Activated T-cell treated with anti-CD3 and anti-CD28 coated beads, Interleukin-2, amount 50 U/mL, for 24 hours (primary cell): ENCODE measurements at regions not wholly inside any gene's neighbourhood (a gene's known extent, or its start where the extent isn't known, plus 50 kb on each side); places are given as distances from the start of the nearest gene placed in this dataset.

Experiments used
- DNase-seq: peaks from one replicate; pipeline ENCODE4 v3.0.0-alpha.2; 2020
- H3K27ac Mint-ChIP-seq: 2 replicates; pipeline ENCODE4 v1.8.0; 2020; ENCODE audit warnings: mild to moderate bottlenecking, mixed read lengths
- H3K27me3 Mint-ChIP-seq: 2 replicates; pipeline ENCODE4 v1.8.0; 2020; ENCODE audit warnings: mixed read lengths
- H3K36me3 Mint-ChIP-seq: 2 replicates; pipeline ENCODE4 v1.8.0; 2020; ENCODE audit warnings: low read depth, mixed read lengths
- H3K4me1 Mint-ChIP-seq: 2 replicates; pipeline ENCODE4 v1.8.0; 2020; ENCODE audit warnings: low read depth, mixed read lengths
- H3K4me3 Mint-ChIP-seq: 2 replicates; pipeline ENCODE4 v1.8.0; 2020; ENCODE audit warnings: mild to moderate bottlenecking, moderate library complexity, mixed read lengths
- H3K9me3 Mint-ChIP-seq: 2 replicates; pipeline ENCODE4 v1.8.0; 2020; ENCODE audit warnings: mixed read lengths

DNA sequence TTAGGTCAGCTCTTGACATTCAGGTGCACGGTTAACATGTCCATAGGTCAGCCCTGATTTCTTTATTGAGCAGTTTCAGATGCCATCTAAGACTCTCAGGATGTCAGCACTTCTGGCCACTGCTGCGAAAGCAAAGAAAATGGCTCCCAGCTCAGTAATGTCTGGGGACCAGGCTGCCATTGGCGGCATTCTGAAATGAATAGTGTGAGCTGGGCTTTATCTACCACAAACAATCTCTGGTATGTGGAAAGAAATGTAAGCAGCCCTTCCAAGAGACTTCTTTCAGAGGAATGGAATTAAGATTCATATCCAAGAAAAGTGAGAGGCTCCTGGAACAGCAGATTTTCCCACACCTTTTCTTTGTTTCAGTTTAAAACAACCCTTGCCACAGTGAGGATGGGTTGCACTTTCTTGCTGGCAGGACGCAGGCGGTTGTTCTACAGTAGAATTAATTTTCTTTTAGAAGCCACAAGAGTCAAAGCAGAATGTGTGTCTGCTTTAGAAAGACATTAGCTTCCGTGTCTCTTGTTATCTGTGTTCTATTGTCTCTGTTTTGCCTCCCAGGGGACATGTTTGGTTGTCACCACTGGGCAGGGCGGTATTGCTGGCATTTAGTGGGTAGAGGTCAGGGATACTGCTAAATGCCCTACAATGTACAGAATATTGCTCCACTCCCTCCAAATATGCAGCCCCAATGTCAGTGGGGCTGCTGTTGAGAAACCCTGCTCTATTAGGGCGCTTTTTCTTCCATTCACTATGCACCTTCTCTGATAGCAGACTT is 149.9 kb upstream of the ANKH start:
- no peak for DNase-seq
- no peak overlapping the region for H3K27ac Mint-ChIP-seq
- H3K36me3 Mint-ChIP-seq, result no peaks in the 10 kb centered on the region
- H3K9me3 Mint-ChIP-seq, result no peaks in the 10 kb centered on the region
- peaks cover 17% of the 10 kb centered on the region for H3K27me3 Mint-ChIP-seq
- no peak overlapping the region for H3K4me3 Mint-ChIP-seq
- peaks cover 2% of the 10 kb centered on the region for H3K4me1 Mint-ChIP-seq

DNA sequence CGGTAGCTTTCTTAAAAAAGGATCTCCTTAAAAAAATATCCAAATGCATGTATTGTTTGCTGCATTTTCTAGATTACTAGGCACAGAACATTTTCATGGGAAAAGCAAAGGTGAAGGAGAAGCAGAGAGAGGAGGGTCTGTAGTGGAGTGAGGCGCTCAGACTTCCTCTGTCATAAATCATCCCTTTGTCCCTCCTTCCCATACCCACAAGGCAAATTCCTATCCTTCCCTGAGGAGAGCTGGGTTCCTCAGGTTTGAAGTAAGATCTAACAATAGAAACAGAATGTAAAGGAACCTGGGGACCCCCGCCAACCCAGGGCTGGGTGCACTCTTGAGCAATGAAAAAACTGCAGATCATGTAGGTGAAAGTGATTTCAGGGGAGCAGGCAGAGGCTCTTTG is 149.2 kb upstream of the ANKH start:
- Mint-ChIP-seq H3K27me3 (peaks cover 15% of the 10 kb centered on the region), H3K9me3 (no peaks in the 10 kb centered on the region), H3K36me3 (no peaks in the 10 kb centered on the region), H3K4me1 (peaks cover 2% of the 10 kb centered on the region), H3K27ac (no peak overlapping the region), H3K4me3 (no peak overlapping the region)
- DNase-seq, result no peak

DNA sequence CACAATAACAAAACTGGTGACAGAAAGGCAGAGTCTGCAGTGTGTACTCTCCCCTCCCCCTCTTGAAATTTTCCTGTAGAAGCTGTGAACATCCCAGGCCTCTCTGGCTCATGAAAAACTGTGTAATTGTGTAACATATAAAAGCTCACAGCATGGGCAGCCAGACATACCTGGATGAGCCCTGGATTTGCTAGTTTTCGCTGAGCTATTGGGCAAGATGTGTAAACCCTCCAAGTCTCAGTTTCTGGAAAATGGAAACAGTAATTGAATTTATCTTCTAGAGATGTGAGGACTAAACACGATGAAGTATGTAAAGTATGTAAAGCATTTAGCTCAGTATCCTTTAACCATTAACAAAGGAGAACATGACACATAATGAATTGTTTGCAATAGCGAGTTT is 143.2 kb upstream of the ANKH start:
- H3K4me1 Mint-ChIP-seq, result no peaks in the 10 kb centered on the region
- no peaks in the 10 kb centered on the region for H3K36me3 Mint-ChIP-seq
- H3K4me3 Mint-ChIP-seq, result no peak overlapping the region
- H3K27ac Mint-ChIP-seq, result no peak overlapping the region
- DNase-seq, result no peak
- no peaks in the 10 kb centered on the region for H3K27me3 Mint-ChIP-seq
- H3K9me3 Mint-ChIP-seq, result no peaks in the 10 kb centered on the region

DNA sequence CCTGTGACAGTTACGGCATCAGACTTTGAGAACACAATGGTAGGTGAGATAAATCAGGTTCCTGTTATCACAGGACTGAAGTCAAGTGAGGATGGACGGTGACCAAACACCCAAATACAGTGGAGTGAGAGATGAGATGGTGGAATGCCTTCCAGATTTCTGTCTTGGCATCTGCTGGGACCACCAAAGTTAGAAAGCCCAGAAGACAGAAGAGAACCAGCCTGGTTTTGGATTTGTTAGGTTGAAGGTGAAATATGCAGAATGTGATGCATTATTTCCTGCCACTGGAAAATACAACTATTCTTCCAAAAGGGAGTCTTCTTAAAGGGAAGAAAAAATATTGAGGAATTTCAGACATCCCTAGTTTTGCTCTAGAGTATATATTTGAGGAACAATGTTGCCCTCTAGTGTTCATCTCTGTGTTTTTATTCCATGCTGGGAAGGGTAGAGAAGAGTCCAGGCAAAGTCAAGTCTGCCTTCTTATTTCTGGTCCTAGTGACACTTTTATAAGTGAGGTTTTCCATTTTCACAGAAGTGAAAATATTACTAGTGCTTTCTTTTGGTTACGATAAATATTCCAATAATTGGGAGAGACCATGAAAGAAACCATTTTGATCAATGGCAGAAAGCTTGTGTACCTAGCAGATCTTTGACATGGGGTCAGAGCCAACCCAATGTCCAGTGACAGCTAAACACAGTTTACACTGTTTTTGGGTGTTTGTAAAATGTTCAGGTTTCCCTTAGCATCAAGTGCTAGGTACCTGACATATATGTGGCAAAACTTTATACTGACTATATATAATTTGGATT is 142.3 kb upstream of the ANKH start:
- H3K4me3 Mint-ChIP-seq, result no peak overlapping the region
- no peak for DNase-seq
- no peaks in the 10 kb centered on the region for H3K27me3 Mint-ChIP-seq
- peaks cover 2% of the 10 kb centered on the region for H3K4me1 Mint-ChIP-seq
- no peaks in the 10 kb centered on the region for H3K9me3 Mint-ChIP-seq
- no peak overlapping the region for H3K27ac Mint-ChIP-seq
- no peaks in the 10 kb centered on the region for H3K36me3 Mint-ChIP-seq

DNA sequence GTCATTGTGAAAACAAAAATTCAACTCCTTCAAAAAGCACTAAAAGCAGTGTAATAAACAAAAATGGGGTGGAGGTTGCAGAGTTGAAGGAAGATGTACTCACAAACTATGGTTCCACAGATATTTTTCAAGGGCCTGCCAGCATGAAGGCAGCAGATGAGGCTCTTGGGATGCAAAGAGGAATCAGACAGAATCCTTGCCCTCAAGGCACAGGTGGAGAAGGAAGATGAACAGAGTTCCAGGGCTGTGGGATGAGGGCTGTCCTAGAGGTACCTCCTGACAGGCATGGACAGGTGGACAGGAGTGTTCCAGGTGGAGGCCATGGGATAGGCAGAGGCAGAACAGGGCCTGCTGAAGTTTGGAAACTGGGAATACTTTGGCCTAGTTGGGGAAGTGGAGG is 140.5 kb upstream of the ANKH start:
- no peaks in the 10 kb centered on the region for H3K36me3 Mint-ChIP-seq
- H3K4me3 Mint-ChIP-seq, result no peak overlapping the region
- no peaks in the 10 kb centered on the region for H3K27me3 Mint-ChIP-seq
- H3K9me3 Mint-ChIP-seq, result no peaks in the 10 kb centered on the region
- peaks cover 2% of the 10 kb centered on the region for H3K4me1 Mint-ChIP-seq
- H3K27ac Mint-ChIP-seq, result no peak overlapping the region
- DNase-seq, result no peak

DNA sequence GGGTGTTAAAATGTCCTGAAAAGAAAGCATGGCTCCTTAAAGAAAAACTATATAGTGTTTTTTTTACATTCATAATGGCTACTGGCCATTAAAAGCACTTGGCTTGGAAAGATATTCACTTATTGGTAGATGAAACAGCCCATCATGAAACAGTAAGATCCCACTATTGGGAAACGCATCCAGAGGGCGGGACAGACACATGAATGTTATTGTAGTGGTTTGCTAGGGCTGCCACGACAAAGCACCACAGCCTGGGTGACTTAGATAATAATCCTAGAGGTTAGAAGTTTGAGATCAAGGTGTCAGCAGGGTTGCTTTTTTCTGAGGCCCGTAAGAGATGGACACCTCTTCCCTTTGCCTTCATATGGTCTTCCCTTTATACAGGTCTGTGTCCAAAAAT is 139.4 kb upstream of the ANKH start:
- Mint-ChIP-seq H3K36me3 (no peaks in the 10 kb centered on the region), H3K9me3 (no peaks in the 10 kb centered on the region), H3K27ac (no peak overlapping the region), H3K4me1 (peaks cover 2% of the 10 kb centered on the region), H3K4me3 (no peak overlapping the region), H3K27me3 (no peaks in the 10 kb centered on the region)
- DNase-seq, result no peak

DNA sequence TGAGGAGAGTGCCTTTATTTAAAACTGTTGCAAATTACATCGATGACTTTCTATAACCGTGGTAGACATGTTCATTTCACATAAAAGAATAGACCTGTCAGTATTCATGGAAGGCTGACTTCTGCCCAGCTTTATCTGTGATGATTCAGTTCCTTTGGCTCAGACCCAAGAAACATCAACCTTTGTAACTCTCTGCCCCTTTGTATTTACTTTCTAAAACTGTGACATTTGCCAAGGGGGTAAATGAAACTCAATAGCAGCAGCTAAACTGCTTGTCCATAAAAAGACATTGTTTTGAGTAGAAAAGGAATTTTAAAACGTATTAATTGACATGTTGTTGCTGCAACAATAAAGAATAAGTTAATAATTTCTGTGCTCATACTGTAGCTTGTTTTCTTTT is 137.8 kb upstream of the ANKH start:
- no peak for DNase-seq
- Mint-ChIP-seq H3K4me3 (no peak overlapping the region), H3K4me1 (peaks cover 2% of the 10 kb centered on the region), H3K27ac (no peak overlapping the region), H3K36me3 (no peaks in the 10 kb centered on the region), H3K27me3 (no peaks in the 10 kb centered on the region), H3K9me3 (no peaks in the 10 kb centered on the region)

DNA sequence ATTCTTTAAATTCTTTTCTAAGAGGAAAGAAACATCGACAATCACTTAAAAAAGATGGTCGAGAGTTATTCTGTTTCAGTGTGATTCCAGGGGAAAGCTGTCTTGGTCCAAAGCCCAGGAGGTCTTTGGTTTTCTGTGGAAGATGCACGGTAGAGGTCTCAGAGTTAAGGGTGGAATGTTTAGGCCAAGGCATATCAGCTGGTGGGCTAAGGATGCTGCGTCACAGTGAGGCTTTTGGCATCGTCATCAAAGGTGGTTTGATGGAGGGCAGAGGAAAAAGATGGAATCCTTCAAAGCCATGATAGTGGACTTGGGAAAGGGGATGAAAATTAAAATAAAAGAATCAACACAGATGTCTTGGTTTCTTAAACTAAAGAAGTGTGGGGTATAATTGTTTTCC is 137.3 kb upstream of the ANKH start:
- H3K4me3 Mint-ChIP-seq, result no peak overlapping the region
- H3K4me1 Mint-ChIP-seq, result peaks cover 2% of the 10 kb centered on the region
- no peaks in the 10 kb centered on the region for H3K36me3 Mint-ChIP-seq
- H3K27ac Mint-ChIP-seq, result no peak overlapping the region
- no peak for DNase-seq
- no peaks in the 10 kb centered on the region for H3K9me3 Mint-ChIP-seq
- H3K27me3 Mint-ChIP-seq, result no peaks in the 10 kb centered on the region

DNA sequence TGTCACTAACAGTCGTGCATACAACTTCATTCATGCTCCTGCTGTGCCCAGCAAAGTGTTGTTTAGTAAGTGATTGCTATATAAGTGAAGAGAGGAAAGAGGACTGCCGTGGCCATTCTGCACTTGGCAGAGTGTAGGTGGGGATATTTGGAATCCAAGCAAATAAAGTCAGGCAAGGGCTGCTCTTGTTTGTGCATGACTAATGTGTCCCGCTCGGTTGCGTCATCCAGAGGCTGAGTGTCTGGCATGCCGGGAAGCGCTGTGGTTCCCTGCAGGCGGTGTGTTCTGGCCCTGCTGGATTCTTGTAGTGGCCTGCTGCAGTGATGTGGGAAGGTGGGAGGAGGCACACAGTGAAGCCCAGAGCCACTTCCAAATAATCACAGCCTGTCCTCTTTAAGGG is 136.9 kb upstream of the ANKH start:
- no peak for DNase-seq

DNA sequence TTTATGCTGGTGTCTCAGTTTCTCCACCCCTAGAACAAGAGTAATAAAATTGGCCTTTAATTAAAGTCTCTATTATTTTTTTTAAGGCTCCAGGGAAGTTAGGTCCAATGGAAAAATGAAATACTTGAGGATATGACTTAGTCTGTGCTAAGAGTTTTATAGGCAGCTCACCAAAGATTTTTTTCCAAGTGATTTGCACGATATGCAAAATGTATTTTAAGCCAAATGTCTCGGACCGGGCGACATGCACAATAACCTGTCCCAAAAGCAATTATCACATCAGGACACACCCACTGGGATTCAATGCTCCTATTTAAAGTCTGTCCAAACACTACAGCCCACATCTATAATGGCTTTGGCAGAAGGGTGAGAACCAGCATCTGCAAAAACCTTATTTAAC is 136.1 kb upstream of the ANKH start:
- no peaks in the 10 kb centered on the region for H3K36me3 Mint-ChIP-seq
- H3K4me3 Mint-ChIP-seq, result no peak overlapping the region
- H3K4me1 Mint-ChIP-seq, result peaks cover 4% of the 10 kb centered on the region
- DNase-seq, result no peak
- no peak overlapping the region for H3K27ac Mint-ChIP-seq
- no peaks in the 10 kb centered on the region for H3K9me3 Mint-ChIP-seq
- no peaks in the 10 kb centered on the region for H3K27me3 Mint-ChIP-seq

More for the DNA sequence above, 136.9 kb upstream of the ANKH start:
- no peak overlapping the region for H3K4me3 Mint-ChIP-seq
- no peaks in the 10 kb centered on the region for H3K36me3 Mint-ChIP-seq
- H3K9me3 Mint-ChIP-seq, result no peaks in the 10 kb centered on the region
- H3K27ac Mint-ChIP-seq, result no peak overlapping the region
- no peaks in the 10 kb centered on the region for H3K27me3 Mint-ChIP-seq
- H3K4me1 Mint-ChIP-seq, result peaks cover 4% of the 10 kb centered on the region

DNA sequence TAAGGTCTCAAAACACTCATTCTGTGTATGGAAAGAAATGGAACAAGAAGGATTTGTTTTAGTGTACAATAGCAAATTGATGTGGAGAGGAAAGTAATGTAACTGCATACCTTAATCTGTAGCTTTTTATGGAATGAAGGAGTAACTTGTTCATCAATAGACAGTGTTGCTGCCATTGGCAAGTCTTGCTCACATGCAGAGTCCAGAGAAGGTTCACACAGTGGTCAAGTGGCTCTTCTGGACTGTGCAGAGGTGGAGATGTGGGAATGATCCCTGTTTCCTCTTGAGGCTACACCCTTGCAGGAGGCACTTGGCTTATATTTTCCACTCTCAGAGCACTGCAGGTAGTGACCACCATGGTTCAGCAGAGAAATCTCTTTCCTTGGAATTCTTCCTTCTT is 132.9 kb upstream of the ANKH start:
- Mint-ChIP-seq H3K9me3 (no peaks in the 10 kb centered on the region), H3K27me3 (no peaks in the 10 kb centered on the region)

DNA sequence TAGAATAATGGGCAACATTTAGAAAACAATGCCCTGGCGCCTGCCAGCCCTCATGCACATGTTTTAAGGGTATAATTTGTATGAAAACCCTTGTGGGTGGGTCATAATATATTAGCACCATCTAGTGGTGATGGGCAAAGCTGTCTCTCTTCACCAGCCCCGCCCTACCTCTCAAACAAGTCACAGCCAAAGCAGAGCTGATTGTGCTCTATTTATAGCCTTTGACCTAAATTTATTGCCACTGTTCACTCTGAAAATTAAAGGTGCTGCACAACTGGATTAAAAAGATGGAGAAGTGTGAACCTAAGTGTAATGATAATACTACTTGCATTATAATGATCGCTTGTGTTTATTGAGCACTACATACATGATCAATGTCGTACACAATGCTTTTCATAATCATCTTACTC is 131.9 kb upstream of the ANKH start:
- Mint-ChIP-seq H3K9me3 (peaks cover under 1% of the 10 kb centered on the region), H3K4me1 (peaks cover 8% of the 10 kb centered on the region), H3K27ac (no peak overlapping the region), H3K36me3 (no peaks in the 10 kb centered on the region), H3K27me3 (no peaks in the 10 kb centered on the region), H3K4me3 (no peak overlapping the region)
- peak; percentile 53 for DNase-seq

More for the DNA sequence above, 132.9 kb upstream of the ANKH start:
- Mint-ChIP-seq H3K27ac (no peak overlapping the region), H3K36me3 (no peaks in the 10 kb centered on the region), H3K4me3 (no peak overlapping the region), H3K4me1 (peaks cover 11% of the 10 kb centered on the region)
- DNase-seq, result no peak

DNA sequence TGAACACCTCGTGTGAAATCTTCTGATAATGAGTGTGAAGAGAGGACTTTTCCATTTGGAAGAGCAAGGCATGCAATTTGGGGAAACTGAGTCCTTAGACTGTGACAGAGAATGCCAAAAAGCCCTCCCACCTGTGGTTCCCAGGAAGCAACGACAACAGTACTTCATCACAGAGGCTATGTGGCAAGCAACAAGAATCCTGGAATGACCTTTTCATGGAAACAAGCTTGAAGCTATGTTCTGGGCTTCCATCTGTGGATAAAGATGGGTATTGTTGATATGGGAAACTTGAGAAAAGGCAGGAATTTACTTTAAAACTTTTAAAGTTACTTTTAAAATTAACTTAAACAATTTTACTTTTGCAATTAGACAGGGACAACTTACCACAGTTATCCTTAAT is 131.2 kb upstream of the ANKH start:
- H3K4me1 Mint-ChIP-seq, result peaks cover 8% of the 10 kb centered on the region
- DNase-seq, result no peak
- no peaks in the 10 kb centered on the region for H3K27me3 Mint-ChIP-seq
- H3K4me3 Mint-ChIP-seq, result no peak overlapping the region
- peaks cover 3% of the 10 kb centered on the region for H3K9me3 Mint-ChIP-seq
- no peaks in the 10 kb centered on the region for H3K36me3 Mint-ChIP-seq
- no peak overlapping the region for H3K27ac Mint-ChIP-seq

DNA sequence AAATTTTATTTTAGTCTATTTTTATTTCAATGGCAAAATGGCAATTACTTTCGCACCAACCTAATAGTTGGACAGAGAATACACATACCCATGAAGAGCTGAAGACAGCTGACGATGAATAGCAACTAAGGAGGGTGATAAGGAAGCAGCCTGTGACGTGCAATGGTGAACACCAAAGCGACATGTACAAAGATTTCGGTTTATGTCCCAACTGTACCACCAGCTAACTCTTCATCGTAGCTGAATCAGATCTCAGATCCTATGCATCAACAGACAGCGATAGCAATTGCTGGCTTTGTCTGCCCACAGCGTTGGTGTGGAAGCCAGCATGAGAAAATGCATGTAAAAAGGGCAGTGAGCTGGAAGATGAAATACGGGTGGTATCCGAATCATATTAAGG is 130.6 kb upstream of the ANKH start:
- no peak for DNase-seq
- no peaks in the 10 kb centered on the region for H3K27me3 Mint-ChIP-seq
- no peak overlapping the region for H3K4me3 Mint-ChIP-seq
- peaks cover 3% of the 10 kb centered on the region for H3K9me3 Mint-ChIP-seq
- H3K36me3 Mint-ChIP-seq, result no peaks in the 10 kb centered on the region
- peaks cover 8% of the 10 kb centered on the region for H3K4me1 Mint-ChIP-seq
- H3K27ac Mint-ChIP-seq, result no peak overlapping the region

DNA sequence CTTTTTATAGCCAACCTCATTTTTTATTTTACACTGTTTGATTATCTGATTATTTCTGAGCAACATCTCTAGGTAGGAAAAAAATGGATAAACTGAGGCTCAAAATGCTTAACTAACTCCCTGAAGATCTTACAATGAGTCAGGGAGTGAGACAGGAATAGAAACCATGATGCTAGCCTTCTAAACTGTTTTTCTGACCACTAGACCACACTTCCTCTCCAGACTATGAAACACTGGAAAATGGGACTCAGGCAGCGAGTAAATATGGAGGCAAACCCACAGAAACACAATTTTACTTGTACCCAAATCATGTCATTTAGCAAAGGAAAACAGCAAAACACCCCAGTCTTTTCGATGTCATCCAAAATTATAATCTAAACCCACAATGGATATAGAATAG is 129.9 kb upstream of the ANKH start:
- H3K4me3 Mint-ChIP-seq, result no peak overlapping the region

More for the DNA sequence above, 129.9 kb upstream of the ANKH start:
- no peaks in the 10 kb centered on the region for H3K27me3 Mint-ChIP-seq
- H3K9me3 Mint-ChIP-seq, result peaks cover 3% of the 10 kb centered on the region
- DNase-seq, result no peak
- H3K27ac Mint-ChIP-seq, result no peak overlapping the region
- no peaks in the 10 kb centered on the region for H3K36me3 Mint-ChIP-seq
- peaks cover 10% of the 10 kb centered on the region for H3K4me1 Mint-ChIP-seq
